GM12864 (cell line): ENCODE measurements at regions not wholly inside any gene's neighbourhood (a gene's known extent, or its start where the extent isn't known, plus 50 kb on each side); places are given as distances from the start of the nearest gene placed in this dataset.

Experiments used
- DNase-seq: peaks from one replicate; pipeline ENCODE4 v3.0.0-alpha.2; 2011; ENCODE audit warnings: low read depth
- H3K4me3 ChIP-seq: 2 replicates; pipeline ENCODE4 v1.5.1; 2011; ENCODE audit warnings: mild to moderate bottlenecking, low read depth, low read length, control low read depth
- TF ChIP-seq, protein P1 (sequence below): IDR thresholded peaks from 2 replicates; pipeline ENCODE4 v1.5.1; 2011; ENCODE audit warnings: low read depth, mild to moderate bottlenecking, moderate library complexity, low read length, control low read depth, inconsistent platforms; ENCODE audit errors: missing control alignments

GRCh38 chr7:25565002-25565401, 336.7 kb upstream of the NPVF start:
- H3K4me3 ChIP-seq, result no peak overlapping the region
- TF ChIP-seq, protein P1, sequence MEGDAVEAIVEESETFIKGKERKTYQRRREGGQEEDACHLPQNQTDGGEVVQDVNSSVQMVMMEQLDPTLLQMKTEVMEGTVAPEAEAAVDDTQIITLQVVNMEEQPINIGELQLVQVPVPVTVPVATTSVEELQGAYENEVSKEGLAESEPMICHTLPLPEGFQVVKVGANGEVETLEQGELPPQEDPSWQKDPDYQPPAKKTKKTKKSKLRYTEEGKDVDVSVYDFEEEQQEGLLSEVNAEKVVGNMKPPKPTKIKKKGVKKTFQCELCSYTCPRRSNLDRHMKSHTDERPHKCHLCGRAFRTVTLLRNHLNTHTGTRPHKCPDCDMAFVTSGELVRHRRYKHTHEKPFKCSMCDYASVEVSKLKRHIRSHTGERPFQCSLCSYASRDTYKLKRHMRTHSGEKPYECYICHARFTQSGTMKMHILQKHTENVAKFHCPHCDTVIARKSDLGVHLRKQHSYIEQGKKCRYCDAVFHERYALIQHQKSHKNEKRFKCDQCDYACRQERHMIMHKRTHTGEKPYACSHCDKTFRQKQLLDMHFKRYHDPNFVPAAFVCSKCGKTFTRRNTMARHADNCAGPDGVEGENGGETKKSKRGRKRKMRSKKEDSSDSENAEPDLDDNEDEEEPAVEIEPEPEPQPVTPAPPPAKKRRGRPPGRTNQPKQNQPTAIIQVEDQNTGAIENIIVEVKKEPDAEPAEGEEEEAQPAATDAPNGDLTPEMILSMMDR, result no peak
- DNase-seq, result no peak

GRCh38 chr7:25565949-25566348, 337.7 kb upstream of the NPVF start:
- TF ChIP-seq, protein P1, result peak; percentile 97
- no peak overlapping the region for H3K4me3 ChIP-seq
- DNase-seq, result no peak

GRCh38 chr7:25567430-25567829, 339.1 kb upstream of the NPVF start:
- no peak overlapping the region for H3K4me3 ChIP-seq
- no peak for DNase-seq
- TF ChIP-seq, protein P1, result no peak

DNA sequence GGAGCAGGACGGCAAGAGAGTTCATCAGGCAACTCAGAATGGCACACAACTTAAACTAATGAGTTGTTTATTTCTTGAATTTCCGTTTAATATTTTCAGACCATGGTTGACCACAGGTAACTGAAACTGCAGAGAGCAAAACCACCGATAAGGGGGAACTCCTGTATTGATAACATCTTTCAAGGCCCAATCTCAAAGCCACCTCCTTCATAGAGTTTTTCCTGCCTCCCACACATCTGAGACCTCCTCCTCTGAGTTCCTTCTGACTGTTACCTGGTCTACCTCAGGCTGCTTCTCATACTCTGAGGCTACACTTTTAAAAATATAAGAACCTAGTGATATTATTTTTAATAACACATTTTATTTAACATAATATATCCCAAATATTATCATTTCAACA, 341.5 kb upstream of the NPVF start:
- TF ChIP-seq, protein P1, result no peak
- H3K4me3 ChIP-seq, result no peak overlapping the region
- no peak for DNase-seq

DNA sequence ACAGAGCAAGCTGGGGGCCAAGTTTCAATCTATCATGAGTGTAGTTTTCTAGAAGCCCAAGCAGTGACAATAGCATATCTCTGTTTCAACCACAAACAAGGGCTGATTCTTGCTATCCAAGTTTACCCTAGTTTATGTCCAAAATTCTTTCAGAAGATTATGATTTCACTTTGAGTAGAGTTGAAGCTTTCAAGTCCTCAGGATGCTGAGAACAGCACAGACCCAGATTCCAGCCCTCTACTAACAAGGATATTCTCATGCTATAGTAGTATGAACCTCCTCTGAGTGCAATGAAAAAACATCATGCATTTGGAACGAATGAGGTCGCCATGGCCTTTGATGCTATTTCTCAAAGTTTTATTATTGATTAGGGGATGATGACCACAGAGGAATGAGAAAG, 344.1 kb upstream of the NPVF start:
- no peak for DNase-seq
- TF ChIP-seq, protein P1, result no peak
- no peak overlapping the region for H3K4me3 ChIP-seq

- H3K4me3 ChIP-seq, result no peak overlapping the region
- TF ChIP-seq, protein P1, result no peak
- no peak for DNase-seq
Observed at GRCh38 chr7:25574828-25575227, 346.5 kb upstream of the NPVF start.

- TF ChIP-seq, protein P1, result no peak
- DNase-seq, result no peak
- no peak overlapping the region for H3K4me3 ChIP-seq
Observed at GRCh38 chr7:25575634-25576033, 347.3 kb upstream of the NPVF start.
